ENCODE measurements at regions not wholly inside any gene's neighbourhood (a gene's known extent, or its start where the extent isn't known, plus 50 kb on each side); places are given as distances from the start of the nearest gene placed in this dataset.

DNA sequence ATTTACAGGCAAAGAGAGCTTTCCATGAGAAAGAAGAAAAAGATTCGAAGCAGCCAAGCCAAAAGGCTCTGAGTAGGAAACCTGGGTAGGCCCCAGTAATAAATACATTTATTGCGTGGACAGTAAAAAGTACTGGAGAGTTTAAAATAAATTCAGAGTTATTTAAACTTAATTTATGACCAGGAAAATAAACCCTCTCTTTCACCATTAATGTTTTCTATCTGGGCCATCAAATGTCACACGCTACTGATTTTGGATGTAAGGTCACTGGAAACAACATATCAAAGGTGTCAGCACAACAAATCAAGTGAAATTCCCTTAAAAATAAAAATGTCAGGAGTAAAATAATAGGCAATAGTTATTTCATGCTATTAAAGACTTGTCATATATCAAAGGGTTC is 264.0 kb downstream of the SKAP2 start:
- no peak for TF ChIP-seq CTCF (IDR thresholded peaks at IDR 0.05; ENCODE audit: partially characterized antibody, unreplicated experiment)
- Mint-ChIP-seq H3K4me3 (ENCODE audit: unreplicated experiment) (no peak overlapping the region), H3K9me3 (ENCODE audit: unreplicated experiment) (no peaks in the 10 kb centered on the region), H3K27me3 (ENCODE audit: unreplicated experiment) (no peaks in the 10 kb centered on the region), H3K4me1 (ENCODE audit: low read depth, unreplicated experiment) (peaks cover 2% of the 10 kb centered on the region), H3K36me3 (ENCODE audit: unreplicated experiment) (peaks cover 3% of the 10 kb centered on the region), H3K27ac (ENCODE audit: unreplicated experiment) (no peak overlapping the region)
- no peak for DNase-seq

DNA sequence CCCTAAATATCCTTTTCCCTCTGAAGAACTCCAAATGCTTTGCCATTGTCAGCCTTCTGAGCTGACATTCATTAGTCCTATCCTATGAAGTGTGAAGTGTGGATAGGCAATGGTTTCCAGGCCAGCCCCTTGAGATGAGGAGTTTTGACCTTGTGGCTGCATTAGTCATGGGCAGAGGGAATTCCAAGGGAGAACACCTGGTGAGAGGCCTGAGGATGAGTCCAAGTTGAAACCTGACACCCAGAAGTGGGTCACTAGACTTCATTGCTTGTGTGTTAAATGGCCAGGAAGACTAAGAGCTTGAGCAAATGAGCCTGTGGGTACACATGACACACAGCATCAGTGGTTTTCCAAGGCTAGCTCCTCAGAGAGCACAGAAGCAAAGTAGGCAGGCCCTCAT is 260.8 kb downstream of the SKAP2 start:
- Mint-ChIP-seq H3K36me3 (ENCODE audit: unreplicated experiment) (no peaks in the 10 kb centered on the region), H3K4me3 (ENCODE audit: unreplicated experiment) (no peak overlapping the region), H3K27me3 (ENCODE audit: unreplicated experiment) (peaks cover 3% of the 10 kb centered on the region), H3K9me3 (ENCODE audit: unreplicated experiment) (no peaks in the 10 kb centered on the region), H3K4me1 (ENCODE audit: low read depth, unreplicated experiment) (peaks cover 2% of the 10 kb centered on the region), H3K27ac (ENCODE audit: unreplicated experiment) (no peak overlapping the region)
- DNase-seq: no peak
- no peak for TF ChIP-seq CTCF (IDR thresholded peaks at IDR 0.05; ENCODE audit: partially characterized antibody, unreplicated experiment)

DNA sequence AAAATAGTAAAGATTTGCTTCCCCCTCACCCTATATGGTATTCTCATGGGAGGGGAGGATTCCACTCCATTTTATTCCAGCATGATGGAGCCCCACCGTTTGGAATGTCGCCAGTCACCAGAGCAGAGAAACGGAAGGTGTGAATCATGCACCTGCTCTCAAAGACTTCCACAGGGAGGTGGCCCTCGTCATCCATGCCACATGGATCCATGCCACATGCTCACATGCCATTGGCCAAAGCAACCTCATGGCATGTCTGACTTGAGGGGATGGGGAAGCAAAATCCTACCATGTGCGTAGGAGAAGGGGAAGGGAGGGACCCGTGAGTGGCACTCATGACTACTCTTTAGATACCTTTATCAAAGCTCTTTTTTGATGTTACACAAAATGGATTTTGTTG is 256.0 kb downstream of the SKAP2 start:
- peaks cover 6% of the 10 kb centered on the region for H3K27me3 Mint-ChIP-seq (ENCODE audit: unreplicated experiment)
- no peaks in the 10 kb centered on the region for H3K36me3 Mint-ChIP-seq (ENCODE audit: unreplicated experiment)
- no peak for DNase-seq
- peaks cover 5% of the 10 kb centered on the region for H3K9me3 Mint-ChIP-seq (ENCODE audit: unreplicated experiment)
- no peak overlapping the region for H3K4me3 Mint-ChIP-seq (ENCODE audit: unreplicated experiment)
- H3K4me1 Mint-ChIP-seq (ENCODE audit: low read depth, unreplicated experiment): peaks cover 10% of the 10 kb centered on the region
- H3K27ac Mint-ChIP-seq (ENCODE audit: unreplicated experiment): no peak overlapping the region
- TF ChIP-seq CTCF (IDR thresholded peaks at IDR 0.05; ENCODE audit: partially characterized antibody, unreplicated experiment): no peak

DNA sequence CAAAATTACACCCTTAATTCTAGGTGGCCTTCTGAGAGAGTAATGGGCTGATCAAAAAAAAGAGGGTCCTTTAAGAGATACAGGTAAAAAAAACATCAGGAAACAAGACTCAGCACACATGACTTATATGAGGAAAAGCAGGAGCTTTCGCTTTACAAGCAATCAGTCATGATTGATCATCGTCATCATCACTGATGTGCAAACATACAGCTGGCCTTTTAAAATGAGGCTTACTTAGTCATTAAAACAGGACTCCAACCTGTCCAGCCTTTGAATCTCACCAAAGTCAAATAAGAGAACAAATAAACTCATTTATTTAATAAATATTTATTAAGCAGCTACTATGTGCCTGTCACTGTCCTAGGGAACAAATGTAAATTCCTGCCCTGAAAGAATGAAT is 255.3 kb downstream of the SKAP2 start:
- no peak for TF ChIP-seq CTCF (IDR thresholded peaks at IDR 0.05; ENCODE audit: partially characterized antibody, unreplicated experiment)
- Mint-ChIP-seq H3K9me3 (ENCODE audit: unreplicated experiment) (peaks cover 7% of the 10 kb centered on the region), H3K4me3 (ENCODE audit: unreplicated experiment) (no peak overlapping the region), H3K36me3 (ENCODE audit: unreplicated experiment) (no peaks in the 10 kb centered on the region), H3K27ac (ENCODE audit: unreplicated experiment) (no peak overlapping the region), H3K27me3 (ENCODE audit: unreplicated experiment) (peaks cover 7% of the 10 kb centered on the region), H3K4me1 (ENCODE audit: low read depth, unreplicated experiment) (peaks cover 7% of the 10 kb centered on the region)
- no peak for DNase-seq

DNA sequence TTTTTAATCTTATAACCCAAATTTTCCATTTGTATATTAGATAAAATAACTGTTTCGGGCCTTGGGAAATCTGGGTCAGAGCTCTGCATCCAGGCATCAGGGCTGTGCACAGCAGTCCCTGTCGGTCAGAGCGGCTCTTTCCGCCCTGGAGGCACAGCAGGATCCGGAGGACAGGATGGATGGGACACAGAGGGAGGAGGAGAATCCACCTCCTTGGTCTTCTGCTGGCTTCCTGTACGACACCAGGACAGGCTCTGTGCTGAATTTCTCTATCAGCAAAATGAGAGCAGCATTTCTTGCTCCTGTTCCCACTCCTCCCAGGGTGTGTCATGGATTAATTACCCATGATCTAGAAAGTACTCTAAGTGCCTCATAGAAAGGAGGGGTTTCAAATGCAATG is 254.9 kb downstream of the SKAP2 start:
- H3K4me1 Mint-ChIP-seq (ENCODE audit: low read depth, unreplicated experiment): peaks cover 7% of the 10 kb centered on the region
- H3K36me3 Mint-ChIP-seq (ENCODE audit: unreplicated experiment): no peaks in the 10 kb centered on the region
- peaks cover 7% of the 10 kb centered on the region for H3K27me3 Mint-ChIP-seq (ENCODE audit: unreplicated experiment)
- TF ChIP-seq CTCF (IDR thresholded peaks at IDR 0.05; ENCODE audit: partially characterized antibody, unreplicated experiment): no peak
- H3K27ac Mint-ChIP-seq (ENCODE audit: unreplicated experiment): no peak overlapping the region
- H3K9me3 Mint-ChIP-seq (ENCODE audit: unreplicated experiment): peaks cover 7% of the 10 kb centered on the region
- no peak for DNase-seq
- H3K4me3 Mint-ChIP-seq (ENCODE audit: unreplicated experiment): no peak overlapping the region
